ENCODE measurements at regions not wholly inside any gene's neighbourhood (a gene's known extent, or its start where the extent isn't known, plus 50 kb on each side); places are given as distances from the start of the nearest gene placed in this dataset.

GRCh38 chr3:6717026-6717943 lies 143.6 kb upstream of the GRM7 start:
- Histone ChIP-seq H2AFZ (ENCODE audit: low read depth, low read length) (no peak overlapping the region), H3K4me1 (ENCODE audit: control insufficient read depth, extremely low read depth, insufficient read depth, low read length) (no peaks in the 10 kb centered on the region), H3K4me3 (replicated peaks in 1 of 3; ENCODE audit: insufficient read depth in 1 of 3, low read depth in 1 of 3, low read length in 3 of 3) (no peak overlapping the region), H3K9me1 (replicated peaks; ENCODE audit: control insufficient read depth, extremely low read depth, insufficient read depth, low read length) (no peaks in the 10 kb centered on the region), H3K9me3 (replicated peaks; ENCODE audit: control insufficient read depth, insufficient read depth, low read length) (no peaks in the 10 kb centered on the region), H3K27me3 (ENCODE audit: control insufficient read depth in 2 of 2, insufficient read depth in 2 of 2, low read length in 2 of 2) (no peaks in the 10 kb centered on the region), H3K27ac (ENCODE audit: insufficient read depth, low read depth, low read length) (no peak overlapping the region), H3K4me2 (ENCODE audit: insufficient read depth, low read length) (no peak overlapping the region), H3K9ac (replicated peaks; ENCODE audit: extremely low read depth, insufficient read depth, low read length) (no peak overlapping the region), H3K36me3 (ENCODE audit: control insufficient read depth in 2 of 2, extremely low read depth in 1 of 2, insufficient read depth in 2 of 2, low read length in 2 of 2) (no peaks in the 10 kb centered on the region), H3K79me2 (ENCODE audit: control insufficient read depth, insufficient read depth, low read length) (no peaks in the 10 kb centered on the region), H4K20me1 (replicated peaks; ENCODE audit: control insufficient read depth, extremely low read depth, insufficient read depth, low read length) (no peaks in the 10 kb centered on the region)
- ChIA-PET CTCF (no interaction called here), POLR2A (no interaction called here)
- intact Hi-C loops (cut with micrococcal nuclease) (no loop called here), dilution Hi-C loops (cut with MboI; ENCODE audit: extremely low pct_ligation_motif_present, low sequenced_read_pairs) (no loop called here)
- TF ChIP-seq CTCF (IDR thresholded peaks at IDR 0.05; ENCODE audit: extremely low read depth in 1 of 2, insufficient read depth in 1 of 2, low read depth in 1 of 2, low read length in 2 of 2) = no peak
- no peak for TF ChIP-seq POLR2AphosphoS5 (IDR thresholded peaks at IDR 0.05; ENCODE audit: insufficient read depth, low read depth, low read length)
- no peak for TF ChIP-seq JUN (IDR thresholded peaks at IDR 0.05; ENCODE audit: borderline replicate concordance, insufficient read depth, insufficient read length, low read depth)
- no peak for TF ChIP-seq GATA2 (IDR thresholded peaks at IDR 0.05; ENCODE audit: insufficient read depth, insufficient read length, low read depth, low read length)
- no peak for TF ChIP-seq EZH2 (IDR thresholded peaks at IDR 0.05; ENCODE audit: borderline replicate concordance, low read depth, low read length, severe bottlenecking)
- no peak for TF ChIP-seq MAX (IDR thresholded peaks at IDR 0.05; ENCODE audit: insufficient read depth, insufficient read length)
- TF ChIP-seq FOS (IDR thresholded peaks at IDR 0.05; ENCODE audit: borderline replicate concordance, insufficient read depth, low read length) = no peak
- TF ChIP-seq POLR2A (IDR thresholded peaks at IDR 0.05; ENCODE audit: low read depth, low read length) = no peak
- TF ChIP-seq MYC (IDR thresholded peaks at IDR 0.05; ENCODE audit: low read depth, low read length) = no peak
- no peak for FAIRE-seq
- DNase-seq (ENCODE audit: low read depth, low spot score) = no peak
- no TSS peak for BruUV-seq (replicated peaks)

Data from endothelial cell of umbilical vein (primary cell).